AG09309 (cell line): ENCODE measurements at regions not wholly inside any gene's neighbourhood (a gene's known extent, or its start where the extent isn't known, plus 50 kb on each side); places are given as distances from the start of the nearest gene placed in this dataset.
A peak's percentile ranks its signal among the peaks of the same experiment; 100 is the strongest.

Experiments
- DNase-seq: peaks from one replicate; pipeline ENCODE4 v3.0.0-alpha.2; 2010; ENCODE audit warnings: low read depth
- H3K4me3 ChIP-seq: 2 replicates; pipeline ENCODE4 v1.5.1; 2011; ENCODE audit warnings: mild to moderate bottlenecking, low read depth, low read length, moderate library complexity; ENCODE audit not compliant: control insufficient read depth
- CTCF ChIP-seq: IDR thresholded peaks from 2 replicates; pipeline ENCODE4 v1.5.1; 2011; ENCODE audit warnings: mild to moderate bottlenecking, low read depth, low read length, inconsistent platforms; ENCODE audit not compliant: insufficient read depth, control insufficient read depth; ENCODE audit errors: missing control alignments

GRCh38 chr1:232136136-232136535, 493.8 kb downstream of the SIPA1L2 start:
- DNase-seq = no peak
- no peak overlapping the region for H3K4me3 ChIP-seq
- no peak for TF ChIP-seq CTCF

- no peak for DNase-seq
- no peak overlapping the region for H3K4me3 ChIP-seq
- TF ChIP-seq CTCF = no peak
These were observed 495.6 kb downstream of the SIPA1L2 start for GRCh38 chr1:232134365-232134764.

- no peak for DNase-seq
- TF ChIP-seq CTCF = no peak
- no peak overlapping the region for H3K4me3 ChIP-seq
These were observed 497.4 kb downstream of the SIPA1L2 start for GRCh38 chr1:232132572-232132971.

- H3K4me3 ChIP-seq = no peak overlapping the region
These were observed 498.1 kb downstream of the SIPA1L2 start for GRCh38 chr1:232131715-232132391.

GRCh38 chr1:232130815-232131480, 499.0 kb downstream of the SIPA1L2 start:
- no peak overlapping the region for H3K4me3 ChIP-seq
- DNase-seq = no peak
- TF ChIP-seq CTCF = no peak

More at GRCh38 chr1:232131715-232132391, 498.1 kb downstream of the SIPA1L2 start:
- DNase-seq = no peak
- no peak for TF ChIP-seq CTCF

- DNase-seq = peak; percentile 52
- no peak overlapping the region for H3K4me3 ChIP-seq
- no peak for TF ChIP-seq CTCF
These were observed 500.6 kb downstream of the DISC1 start for GRCh38 chr1:232127190-232127589.
